Vagina (tissue), 2 donors: ENCODE measurements at regions not wholly inside any gene's neighbourhood (a gene's known extent, or its start where the extent isn't known, plus 50 kb on each side); places are given as distances from the start of the nearest gene placed in this dataset.

Experiments
- CTCF ChIP-seq, 3 experiments: fragments of 450-650 bp in 2 of 3; fragments of 200-600 bp in 1 of 3; sonication (generic) in 1 of 3; IDR thresholded peaks; one replicate each; pipeline ENCODE4 v1.5.1; 2017 to 2019; ENCODE audit warnings: antibody characterized with exemption in 3 of 3, mild to moderate bottlenecking in 2 of 3, moderate library complexity in 2 of 3
- POLR2A ChIP-seq, 2 donors: fragments of 450-650 bp; IDR thresholded peaks; one replicate each; pipeline ENCODE4 v1.6.1; 2017; ENCODE audit warnings: antibody characterized with exemption in 2 of 2, mild to moderate bottlenecking in 2 of 2, moderate library complexity in 2 of 2
- POLR2AphosphoS5 ChIP-seq, 2 donors: sonication (generic); formaldehyde crosslinking; IDR thresholded peaks; one replicate each; pipeline ENCODE4 v1.9.0; 2017; ENCODE audit warnings: antibody characterized with exemption in 2 of 2, mild to moderate bottlenecking in 2 of 2, low read depth in 1 of 2; ENCODE audit not compliant: insufficient read depth in 1 of 2

GRCh38 chr1:60436186-60436585 is 362.6 kb upstream of the C1orf87 start:
- TF ChIP-seq POLR2A (IDR thresholded peaks at IDR 0.05) = no peak
- TF ChIP-seq CTCF (IDR thresholded peaks at IDR 0.05) = no peak
- TF ChIP-seq POLR2AphosphoS5 (IDR thresholded peaks at IDR 0.05; ENCODE audit: insufficient read depth in 1 of 2, low read depth in 1 of 2) = no peak
